ENCODE measurements at regions not wholly inside any gene's neighbourhood (a gene's known extent, or its start where the extent isn't known, plus 50 kb on each side); places are given as distances from the start of the nearest gene placed in this dataset.

DNA sequence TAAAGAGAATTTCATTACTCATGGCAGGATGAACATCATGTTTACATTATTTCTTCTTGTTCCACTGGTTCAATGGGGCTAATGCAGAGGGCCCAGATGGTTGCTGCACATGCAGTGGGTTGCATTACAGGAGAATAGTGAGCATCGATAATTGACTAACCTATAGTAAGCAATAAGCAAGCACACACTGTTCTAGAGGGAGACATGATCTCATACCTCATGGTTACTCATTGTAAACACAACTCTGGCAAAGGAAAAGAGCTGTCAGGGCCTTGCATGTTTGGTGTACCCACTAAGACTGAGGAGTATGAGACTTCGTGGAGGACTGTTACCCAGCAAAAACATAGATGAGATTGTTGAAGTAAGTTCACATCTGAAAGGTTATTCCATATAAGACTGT lies 885.6 kb upstream of the VRK2 start:
- no peak for TF ChIP-seq POLR2A (IDR thresholded peaks at IDR 0.05; ENCODE audit: extremely low read depth, insufficient read length)
- no peak for TF ChIP-seq MYC (IDR thresholded peaks at IDR 0.05; ENCODE audit: low read depth, low read length)
- TF ChIP-seq, protein P1, sequence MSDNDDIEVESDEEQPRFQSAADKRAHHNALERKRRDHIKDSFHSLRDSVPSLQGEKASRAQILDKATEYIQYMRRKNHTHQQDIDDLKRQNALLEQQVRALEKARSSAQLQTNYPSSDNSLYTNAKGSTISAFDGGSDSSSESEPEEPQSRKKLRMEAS (IDR thresholded peaks at IDR 0.05; ENCODE audit: low read depth, low read length): no peak
- TF ChIP-seq, protein P2, sequence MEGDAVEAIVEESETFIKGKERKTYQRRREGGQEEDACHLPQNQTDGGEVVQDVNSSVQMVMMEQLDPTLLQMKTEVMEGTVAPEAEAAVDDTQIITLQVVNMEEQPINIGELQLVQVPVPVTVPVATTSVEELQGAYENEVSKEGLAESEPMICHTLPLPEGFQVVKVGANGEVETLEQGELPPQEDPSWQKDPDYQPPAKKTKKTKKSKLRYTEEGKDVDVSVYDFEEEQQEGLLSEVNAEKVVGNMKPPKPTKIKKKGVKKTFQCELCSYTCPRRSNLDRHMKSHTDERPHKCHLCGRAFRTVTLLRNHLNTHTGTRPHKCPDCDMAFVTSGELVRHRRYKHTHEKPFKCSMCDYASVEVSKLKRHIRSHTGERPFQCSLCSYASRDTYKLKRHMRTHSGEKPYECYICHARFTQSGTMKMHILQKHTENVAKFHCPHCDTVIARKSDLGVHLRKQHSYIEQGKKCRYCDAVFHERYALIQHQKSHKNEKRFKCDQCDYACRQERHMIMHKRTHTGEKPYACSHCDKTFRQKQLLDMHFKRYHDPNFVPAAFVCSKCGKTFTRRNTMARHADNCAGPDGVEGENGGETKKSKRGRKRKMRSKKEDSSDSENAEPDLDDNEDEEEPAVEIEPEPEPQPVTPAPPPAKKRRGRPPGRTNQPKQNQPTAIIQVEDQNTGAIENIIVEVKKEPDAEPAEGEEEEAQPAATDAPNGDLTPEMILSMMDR (IDR thresholded peaks at IDR 0.05; ENCODE audit: low read depth, low read length): no peak

DNA sequence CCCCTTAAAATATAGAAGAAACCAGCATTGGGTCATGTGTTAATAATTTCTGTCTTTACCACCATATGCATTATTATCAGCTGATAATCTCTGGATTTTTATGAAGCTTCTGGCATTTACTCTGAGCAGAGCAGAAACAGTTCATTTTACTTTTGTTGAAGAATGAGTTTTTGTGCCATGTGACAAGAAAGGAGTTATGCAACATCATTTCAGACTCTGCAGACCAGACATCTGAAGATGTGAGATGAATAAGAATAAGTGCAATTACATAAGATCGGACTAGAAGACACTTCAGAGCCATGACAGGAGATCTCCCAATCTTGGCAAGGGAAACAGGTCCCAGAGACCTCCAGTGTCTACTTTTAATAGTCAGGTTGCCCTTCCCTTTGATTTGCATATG lies 869.4 kb upstream of the VRK2 start:
- no peak for DNase-seq (ENCODE audit: low read depth)
- H3K4me3 ChIP-seq (ENCODE audit: low read depth, low read length): no peak overlapping the region
- TF ChIP-seq, protein P1 (IDR thresholded peaks at IDR 0.05; ENCODE audit: low read depth, low read length): no peak
- TF ChIP-seq, protein P2 (IDR thresholded peaks at IDR 0.05; ENCODE audit: low read depth, low read length): no peak
- no peak for TF ChIP-seq POLR2A (IDR thresholded peaks at IDR 0.05; ENCODE audit: extremely low read depth, insufficient read length)
- TF ChIP-seq MYC (IDR thresholded peaks at IDR 0.05; ENCODE audit: low read depth, low read length): no peak

More for the DNA sequence above, 885.6 kb upstream of the VRK2 start:
- DNase-seq (ENCODE audit: low read depth): no peak
- H3K4me3 ChIP-seq (ENCODE audit: low read depth, low read length): no peak overlapping the region

DNA sequence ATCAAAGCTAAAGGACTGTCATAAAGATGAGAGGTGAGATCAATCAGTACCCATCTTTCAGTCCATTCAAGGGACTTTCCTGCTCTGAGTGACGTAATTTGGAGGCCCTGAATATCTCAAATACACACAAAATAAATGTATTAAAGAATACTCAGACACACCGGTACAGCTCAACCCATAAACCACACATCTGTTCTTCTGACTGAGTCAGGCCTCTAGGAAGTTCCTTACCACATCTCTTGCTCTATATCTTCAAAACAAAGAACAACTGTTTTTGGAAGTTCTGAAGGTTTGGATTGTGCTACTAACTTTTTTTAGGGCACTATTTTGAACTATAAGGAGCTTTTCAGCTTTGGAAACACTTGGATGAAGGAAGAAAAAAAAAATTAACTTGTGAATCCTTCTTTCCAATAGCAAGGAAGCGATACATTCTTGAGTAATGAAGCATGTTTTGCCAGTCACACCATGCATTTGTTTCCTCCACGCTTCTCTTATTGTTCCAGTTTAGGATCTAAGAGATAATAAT lies 866.5 kb upstream of the VRK2 start:
- no peak overlapping the region for H3K4me3 ChIP-seq (ENCODE audit: low read depth, low read length)
- TF ChIP-seq MYC (IDR thresholded peaks at IDR 0.05; ENCODE audit: low read depth, low read length) (no peak), POLR2A (IDR thresholded peaks at IDR 0.05; ENCODE audit: extremely low read depth, insufficient read length) (no peak)
- TF ChIP-seq, protein P1 (IDR thresholded peaks at IDR 0.05; ENCODE audit: low read depth, low read length): no peak
- TF ChIP-seq, protein P2 (IDR thresholded peaks at IDR 0.05; ENCODE audit: low read depth, low read length): no peak
- DNase-seq (ENCODE audit: low read depth): no peak

DNA sequence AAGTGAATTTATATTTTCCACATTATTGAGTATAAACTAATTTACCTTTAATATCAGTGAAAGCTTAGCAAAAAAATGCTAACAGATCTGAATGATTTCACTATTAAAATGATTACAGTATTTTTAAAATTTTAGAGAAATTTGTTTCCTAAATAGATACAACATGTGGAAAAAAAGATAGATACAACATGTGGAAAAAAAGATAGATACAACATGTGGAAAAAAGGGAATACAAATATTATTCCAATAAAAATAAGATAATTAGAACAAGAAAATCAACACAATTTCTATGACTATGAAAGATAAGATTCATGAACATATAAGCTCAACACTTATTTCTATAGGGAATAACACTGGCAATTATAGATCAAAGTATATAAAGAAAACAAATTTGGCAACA lies 865.9 kb upstream of the VRK2 start:
- TF ChIP-seq, protein P1 (IDR thresholded peaks at IDR 0.05; ENCODE audit: low read depth, low read length): no peak
- TF ChIP-seq, protein P2 (IDR thresholded peaks at IDR 0.05; ENCODE audit: low read depth, low read length): no peak
- TF ChIP-seq POLR2A (IDR thresholded peaks at IDR 0.05; ENCODE audit: extremely low read depth, insufficient read length) (no peak), MYC (IDR thresholded peaks at IDR 0.05; ENCODE audit: low read depth, low read length) (no peak)
- DNase-seq (ENCODE audit: low read depth): no peak
- no peak overlapping the region for H3K4me3 ChIP-seq (ENCODE audit: low read depth, low read length)

DNA sequence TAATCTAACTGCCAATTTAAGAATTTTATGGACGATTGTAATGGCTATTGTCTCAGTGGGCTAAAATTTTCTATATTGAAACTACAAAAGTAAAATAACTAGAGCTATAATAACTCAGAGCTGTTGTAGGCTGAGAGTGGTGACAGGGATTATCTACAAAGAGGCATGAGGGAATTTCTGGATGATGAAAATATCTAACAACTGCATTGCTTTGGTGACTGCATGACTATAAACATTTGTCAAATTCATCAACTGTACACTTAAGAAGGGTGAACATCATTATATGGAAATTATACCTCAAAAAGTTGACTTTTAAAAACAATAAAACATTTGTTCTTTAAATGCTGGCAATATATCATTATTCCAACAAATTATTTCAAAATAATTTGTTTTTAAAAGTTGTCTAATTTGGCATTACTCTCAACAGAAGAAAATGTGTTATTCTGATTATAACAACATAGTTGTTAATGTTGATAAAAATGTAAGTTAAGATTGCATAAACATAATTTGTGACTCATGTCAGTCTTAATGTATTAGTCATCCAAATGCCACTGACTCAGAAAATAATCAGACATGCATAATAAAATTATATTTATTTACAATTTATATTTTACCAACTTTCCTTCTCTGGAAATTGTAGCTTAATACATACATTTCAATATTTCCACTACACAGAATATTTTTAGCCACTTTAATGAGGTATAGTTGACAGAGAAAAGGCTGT lies 865.1 kb upstream of the VRK2 start:
- DNase-seq (ENCODE audit: low read depth): no peak
- TF ChIP-seq, protein P2 (IDR thresholded peaks at IDR 0.05; ENCODE audit: low read depth, low read length): no peak
- TF ChIP-seq, protein P1 (IDR thresholded peaks at IDR 0.05; ENCODE audit: low read depth, low read length): no peak
- TF ChIP-seq MYC (IDR thresholded peaks at IDR 0.05; ENCODE audit: low read depth, low read length) (no peak), POLR2A (IDR thresholded peaks at IDR 0.05; ENCODE audit: extremely low read depth, insufficient read length) (no peak)
- H3K4me3 ChIP-seq (ENCODE audit: low read depth, low read length): no peak overlapping the region

Data from NB4 (cell line).